ENCODE measurements at regions not wholly inside any gene's neighbourhood (a gene's known extent, or its start where the extent isn't known, plus 50 kb on each side); places are given as distances from the start of the nearest gene placed in this dataset.

DNA sequence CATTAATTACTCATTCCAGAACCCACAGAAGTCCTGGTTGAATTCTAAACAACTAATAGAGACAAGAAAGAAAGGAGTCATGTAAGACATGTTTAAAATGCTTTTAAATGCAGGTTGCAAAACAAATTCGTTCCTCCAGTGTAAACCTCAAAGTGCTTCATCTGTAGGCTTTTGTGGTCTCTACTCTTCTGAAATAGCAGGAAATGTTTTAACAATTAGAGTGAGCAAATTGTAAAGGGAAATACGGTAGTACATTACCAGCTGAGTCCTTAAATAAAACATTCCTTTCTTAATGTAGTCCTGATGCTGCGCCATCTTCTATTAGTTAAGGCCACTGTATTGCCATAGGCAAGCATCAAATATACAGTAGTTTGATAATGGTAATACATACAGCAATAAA, 1934.2 kb upstream of the SEL1L start:
- no peaks in the 10 kb centered on the region for H3K27me3 Mint-ChIP-seq (ENCODE audit: low read depth in 3 of 3)
- H3K4me2 ChIP-seq (replicated peaks; ENCODE audit: extremely low read depth, low read length, poor library complexity, severe bottlenecking): no peak overlapping the region
- H3K4me1 ChIP-seq (ENCODE audit: control insufficient read depth in 1 of 2, insufficient read depth in 2 of 2, low read length in 2 of 2): no peaks in the 10 kb centered on the region
- intact Hi-C loops (cut with micrococcal nuclease): no loop called here
- no peak for DNase-seq
- H3K79me2 ChIP-seq (ENCODE audit: insufficient read depth, low read length): no peaks in the 10 kb centered on the region
- H3K27ac ChIP-seq (ENCODE audit: low read depth in 1 of 2, low read length in 2 of 2): no peak overlapping the region
- no peaks in the 10 kb centered on the region for H3K36me3 Mint-ChIP-seq
- no peak overlapping the region for H3K4me3 ChIP-seq (replicated peaks in 1 of 3; ENCODE audit: low read depth in 2 of 3, low read length in 3 of 3)
- no CpG with 5 or more reads among the region's 3 CpGs for WGBS (ENCODE audit: insufficient coverage)
- no peak overlapping the region for H3K4me3 Mint-ChIP-seq
- H3K27me3 ChIP-seq (ENCODE audit: control insufficient read depth in 2 of 2, insufficient read depth in 2 of 2, low read length in 2 of 2): no peaks in the 10 kb centered on the region
- H3K27ac Mint-ChIP-seq: no peak overlapping the region
- H3K36me3 ChIP-seq (replicated peaks in 1 of 2; ENCODE audit: control insufficient read depth in 1 of 2, insufficient read depth in 2 of 2, low read length in 2 of 2): no peaks in the 10 kb centered on the region
- H4K20me1 ChIP-seq (ENCODE audit: insufficient read depth, low read length): no peaks in the 10 kb centered on the region
- no peak overlapping the region for H3K9ac ChIP-seq (ENCODE audit: insufficient read depth, low read length, poor library complexity, severe bottlenecking)
- no peak for TF ChIP-seq CTCF (IDR thresholded peaks at IDR 0.05)
- no peak overlapping the region for H2AFZ ChIP-seq (ENCODE audit: insufficient read depth, low read depth, low read length, poor library complexity, severe bottlenecking)
- H3K9me3 ChIP-seq (replicated peaks in 1 of 2; ENCODE audit: control insufficient read depth in 1 of 2, insufficient read depth in 1 of 2, low read length in 2 of 2): no peaks in the 10 kb centered on the region
- no peaks in the 10 kb centered on the region for H3K9me3 Mint-ChIP-seq
- no peaks in the 10 kb centered on the region for H3K4me1 Mint-ChIP-seq

- 0% methylated on average over 1 of the region's 4 CpGs for WGBS (ENCODE audit: insufficient coverage)
- Mint-ChIP-seq H3K27ac (no peak overlapping the region), H3K9me3 (peaks cover 0 to 1% (median 0%) of the 10 kb centered on the region in 7 donors), H3K27me3 (ENCODE audit: low read depth in 3 of 3) (no peaks in the 10 kb centered on the region), H3K36me3 (no peaks in the 10 kb centered on the region), H3K4me1 (no peaks in the 10 kb centered on the region), H3K4me3 (no peak overlapping the region)
- no peak for TF ChIP-seq CTCF (IDR thresholded peaks at IDR 0.05)
- no peaks in the 10 kb centered on the region for H4K20me1 ChIP-seq (ENCODE audit: insufficient read depth, low read length)
- intact Hi-C loops (cut with micrococcal nuclease): no loop called here
- no peak overlapping the region for H3K27ac ChIP-seq (ENCODE audit: low read depth in 1 of 2, low read length in 2 of 2)
- no peaks in the 10 kb centered on the region for H3K9me3 ChIP-seq (replicated peaks in 1 of 2; ENCODE audit: control insufficient read depth in 1 of 2, insufficient read depth in 1 of 2, low read length in 2 of 2)
- H3K36me3 ChIP-seq (replicated peaks in 1 of 2; ENCODE audit: control insufficient read depth in 1 of 2, insufficient read depth in 2 of 2, low read length in 2 of 2): no peaks in the 10 kb centered on the region
- H3K79me2 ChIP-seq (ENCODE audit: insufficient read depth, low read length): no peaks in the 10 kb centered on the region
- no peak overlapping the region for H3K4me3 ChIP-seq (replicated peaks in 1 of 3; ENCODE audit: low read depth in 2 of 3, low read length in 3 of 3)
- no peak overlapping the region for H2AFZ ChIP-seq (ENCODE audit: insufficient read depth, low read depth, low read length, poor library complexity, severe bottlenecking)
- no peaks in the 10 kb centered on the region for H3K4me1 ChIP-seq (ENCODE audit: control insufficient read depth in 1 of 2, insufficient read depth in 2 of 2, low read length in 2 of 2)
- no peak for DNase-seq
- no peak overlapping the region for H3K4me2 ChIP-seq (replicated peaks; ENCODE audit: extremely low read depth, low read length, poor library complexity, severe bottlenecking)
- H3K9ac ChIP-seq (ENCODE audit: insufficient read depth, low read length, poor library complexity, severe bottlenecking): no peak overlapping the region
- no peaks in the 10 kb centered on the region for H3K27me3 ChIP-seq (ENCODE audit: control insufficient read depth in 2 of 2, insufficient read depth in 2 of 2, low read length in 2 of 2)
Observed at GRCh38 chr14:83470466-83470865, 1936.8 kb upstream of the SEL1L start.

All from CD14-positive monocyte (primary cell).